ENCODE measurements at regions not wholly inside any gene's neighbourhood (a gene's known extent, or its start where the extent isn't known, plus 50 kb on each side); places are given as distances from the start of the nearest gene placed in this dataset.
"Not testable (repeated sequence)": the region's sequence is repeated elsewhere in the genome, so short reads cannot be mapped to it uniquely, and the experiment has no call there.

DNA sequence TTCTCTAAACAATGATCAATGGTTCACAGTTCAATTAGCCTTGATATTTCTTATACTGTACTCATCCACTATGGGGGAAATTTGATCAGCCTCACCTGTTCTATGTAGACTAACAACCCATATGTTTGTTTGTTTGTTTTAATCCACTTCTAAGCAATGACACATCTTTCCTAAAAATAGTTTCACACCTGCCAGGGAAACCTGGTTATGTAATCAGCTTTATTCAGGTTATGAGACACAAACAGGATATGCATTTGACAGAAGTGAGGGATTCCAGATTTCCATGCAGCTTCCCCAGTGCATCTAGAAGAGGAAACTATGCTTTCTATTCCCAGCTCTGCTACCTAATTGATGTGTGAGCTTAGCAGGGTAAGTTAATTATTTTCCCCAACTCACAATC, 80.7 kb downstream of the FOXD4L6 start:
- H4K12ac ChIP-seq (ENCODE audit: low read depth, low read length); H3K79me2 ChIP-seq (ENCODE audit: control insufficient read depth, insufficient read depth, low read length, poor library complexity); H3K4ac ChIP-seq (ENCODE audit: low read depth, low read length); H3K79me1 ChIP-seq (ENCODE audit: low read length); H4K8ac ChIP-seq (ENCODE audit: low read depth, low read length); H3K14ac ChIP-seq (ENCODE audit: low read length); H3K23ac ChIP-seq (ENCODE audit: low read length); H2AK5ac ChIP-seq (ENCODE audit: low read length); H3K4me3 ChIP-seq (ENCODE audit: low read depth, low read length); H3K9ac ChIP-seq (ENCODE audit: low read length); H3K27me3 ChIP-seq (ENCODE audit: insufficient read depth, low read length); H2BK12ac ChIP-seq (ENCODE audit: low read length); H2BK5ac ChIP-seq (ENCODE audit: low read depth, low read length, poor library complexity); H3K4me2 ChIP-seq (ENCODE audit: low read length); H2AFZ ChIP-seq (ENCODE audit: insufficient read depth, low read length, poor library complexity); H3K36me3 ChIP-seq (ENCODE audit: control insufficient read depth in 1 of 2, insufficient read depth in 2 of 2, low read length in 2 of 2); H3K9me3 ChIP-seq (ENCODE audit: insufficient read depth, low read depth, low read length); H4K91ac ChIP-seq (ENCODE audit: low read depth, low read length); H2BK120ac ChIP-seq (ENCODE audit: insufficient read depth, low read length, poor library complexity); H3K18ac ChIP-seq (ENCODE audit: low read length); H3K4me1 ChIP-seq (ENCODE audit: control insufficient read depth in 1 of 2, insufficient read depth in 2 of 2, low read length in 2 of 2); H3K27ac ChIP-seq (ENCODE audit: low read depth, low read length): not testable (repeated sequence)
- DNase-seq = peak in 1 of 2 donors; percentile 16

GRCh38 chr9:41044930-41045329, 83.6 kb downstream of the FOXD4L6 start:
- H2BK12ac ChIP-seq (ENCODE audit: low read length); H2AFZ ChIP-seq (ENCODE audit: insufficient read depth, low read length, poor library complexity); H3K36me3 ChIP-seq (ENCODE audit: control insufficient read depth in 1 of 2, insufficient read depth in 2 of 2, low read length in 2 of 2); H4K8ac ChIP-seq (ENCODE audit: low read depth, low read length); H3K9me3 ChIP-seq (ENCODE audit: insufficient read depth, low read depth, low read length); H3K4ac ChIP-seq (ENCODE audit: low read depth, low read length); H3K9ac ChIP-seq (ENCODE audit: low read length); H3K79me1 ChIP-seq (ENCODE audit: low read length); H3K27me3 ChIP-seq (ENCODE audit: insufficient read depth, low read length); H3K4me1 ChIP-seq (ENCODE audit: control insufficient read depth in 1 of 2, insufficient read depth in 2 of 2, low read length in 2 of 2); H4K12ac ChIP-seq (ENCODE audit: low read depth, low read length); H3K4me2 ChIP-seq (ENCODE audit: low read length); H2BK120ac ChIP-seq (ENCODE audit: insufficient read depth, low read length, poor library complexity); H3K4me3 ChIP-seq (ENCODE audit: low read depth, low read length); H2AK5ac ChIP-seq (ENCODE audit: low read length); H3K23ac ChIP-seq (ENCODE audit: low read length); H3K18ac ChIP-seq (ENCODE audit: low read length); H3K79me2 ChIP-seq (ENCODE audit: control insufficient read depth, insufficient read depth, low read length, poor library complexity); H4K91ac ChIP-seq (ENCODE audit: low read depth, low read length); DNase-seq; H3K27ac ChIP-seq (ENCODE audit: low read depth, low read length); H2BK5ac ChIP-seq (ENCODE audit: low read depth, low read length, poor library complexity); H3K14ac ChIP-seq (ENCODE audit: low read length): not testable (repeated sequence)
- no CpG with 5 or more reads among the region's 2 CpGs for WGBS (ENCODE audit: extremely low coverage, insufficient coverage, insufficient read length)

DNA sequence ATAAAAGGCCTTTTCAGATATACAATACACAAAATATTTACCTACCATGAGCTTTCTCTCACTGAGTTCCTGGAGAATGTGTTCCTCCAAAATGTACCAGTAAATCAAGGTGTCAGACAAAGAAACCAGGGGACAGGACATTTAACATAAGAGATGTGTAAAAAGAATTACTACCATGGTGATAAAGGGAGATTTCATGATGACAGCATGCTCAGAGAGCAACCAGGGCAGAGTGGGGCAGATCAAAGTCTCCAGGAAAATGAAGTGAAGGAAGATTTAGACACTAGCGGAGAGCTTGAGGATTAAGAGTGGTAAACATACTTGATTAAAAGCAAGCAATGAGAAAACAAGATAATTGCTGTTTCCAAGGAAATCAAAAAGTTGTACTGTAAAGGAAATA, 85.0 kb downstream of the FOXD4L6 start:
- H4K91ac ChIP-seq (ENCODE audit: low read depth, low read length); H3K36me3 ChIP-seq (ENCODE audit: control insufficient read depth in 1 of 2, insufficient read depth in 2 of 2, low read length in 2 of 2); H2AK5ac ChIP-seq (ENCODE audit: low read length): not testable (repeated sequence)

DNA sequence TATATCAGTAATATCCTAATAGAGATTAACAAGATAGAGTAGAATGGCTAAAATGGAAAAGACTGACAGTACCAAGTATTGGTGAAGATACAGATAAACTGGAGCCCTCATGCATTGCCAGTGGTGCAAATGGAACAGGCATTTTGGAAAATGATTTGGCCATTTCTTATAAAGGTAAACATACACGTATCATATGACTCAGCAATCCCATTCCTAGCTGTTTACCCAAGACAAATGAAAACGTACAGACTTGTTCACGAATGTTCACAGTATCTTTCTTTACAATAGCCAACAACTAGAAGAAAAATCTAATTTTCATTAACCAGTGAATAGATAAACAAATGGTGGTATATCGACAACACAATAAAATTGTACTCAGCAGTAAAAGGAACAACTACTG, 86.4 kb downstream of the FOXD4L6 start:
- not testable (repeated sequence) for H2BK5ac ChIP-seq (ENCODE audit: low read depth, low read length, poor library complexity); H4K91ac ChIP-seq (ENCODE audit: low read depth, low read length); H3K9ac ChIP-seq (ENCODE audit: low read length); H3K27me3 ChIP-seq (ENCODE audit: insufficient read depth, low read length); DNase-seq; H4K12ac ChIP-seq (ENCODE audit: low read depth, low read length); H2AK5ac ChIP-seq (ENCODE audit: low read length); H3K4me3 ChIP-seq (ENCODE audit: low read depth, low read length); H3K23ac ChIP-seq (ENCODE audit: low read length); H3K4me2 ChIP-seq (ENCODE audit: low read length); H3K36me3 ChIP-seq (ENCODE audit: control insufficient read depth in 1 of 2, insufficient read depth in 2 of 2, low read length in 2 of 2); H4K8ac ChIP-seq (ENCODE audit: low read depth, low read length); H3K4me1 ChIP-seq (ENCODE audit: control insufficient read depth in 1 of 2, insufficient read depth in 2 of 2, low read length in 2 of 2); H2BK120ac ChIP-seq (ENCODE audit: insufficient read depth, low read length, poor library complexity); H3K79me2 ChIP-seq (ENCODE audit: control insufficient read depth, insufficient read depth, low read length, poor library complexity); H3K9me3 ChIP-seq (ENCODE audit: insufficient read depth, low read depth, low read length); H3K14ac ChIP-seq (ENCODE audit: low read length); H2AFZ ChIP-seq (ENCODE audit: insufficient read depth, low read length, poor library complexity); H3K79me1 ChIP-seq (ENCODE audit: low read length); H2BK12ac ChIP-seq (ENCODE audit: low read length); H3K4ac ChIP-seq (ENCODE audit: low read depth, low read length); H3K18ac ChIP-seq (ENCODE audit: low read length); H3K27ac ChIP-seq (ENCODE audit: low read depth, low read length)
- no CpG with 5 or more reads among the region's 4 CpGs for WGBS (ENCODE audit: extremely low coverage, insufficient coverage, insufficient read length)

More for the DNA sequence above, 85.0 kb downstream of the FOXD4L6 start:
- not testable (repeated sequence) for H3K4me2 ChIP-seq (ENCODE audit: low read length); H3K14ac ChIP-seq (ENCODE audit: low read length); H2AFZ ChIP-seq (ENCODE audit: insufficient read depth, low read length, poor library complexity); H2BK5ac ChIP-seq (ENCODE audit: low read depth, low read length, poor library complexity); H3K79me2 ChIP-seq (ENCODE audit: control insufficient read depth, insufficient read depth, low read length, poor library complexity); H4K8ac ChIP-seq (ENCODE audit: low read depth, low read length); H3K79me1 ChIP-seq (ENCODE audit: low read length); H3K4ac ChIP-seq (ENCODE audit: low read depth, low read length); H3K4me1 ChIP-seq (ENCODE audit: control insufficient read depth in 1 of 2, insufficient read depth in 2 of 2, low read length in 2 of 2); H3K9me3 ChIP-seq (ENCODE audit: insufficient read depth, low read depth, low read length); H4K12ac ChIP-seq (ENCODE audit: low read depth, low read length); H3K27me3 ChIP-seq (ENCODE audit: insufficient read depth, low read length); H3K4me3 ChIP-seq (ENCODE audit: low read depth, low read length); H2BK12ac ChIP-seq (ENCODE audit: low read length); H2BK120ac ChIP-seq (ENCODE audit: insufficient read depth, low read length, poor library complexity); H3K23ac ChIP-seq (ENCODE audit: low read length); DNase-seq; H3K9ac ChIP-seq (ENCODE audit: low read length); H3K18ac ChIP-seq (ENCODE audit: low read length); H3K27ac ChIP-seq (ENCODE audit: low read depth, low read length)
- no CpG with 5 or more reads among the region's 1 CpG for WGBS (ENCODE audit: extremely low coverage, insufficient coverage, insufficient read length)
